ENCODE measurements at regions not wholly inside any gene's neighbourhood (a gene's known extent, or its start where the extent isn't known, plus 50 kb on each side); places are given as distances from the start of the nearest gene placed in this dataset.

- H3K4me3 ChIP-seq (ENCODE audit: low read length in 2 of 2), result no peak overlapping the region
- H3K4me1 ChIP-seq (ENCODE audit: control insufficient read depth, insufficient read depth, low read length), result no peaks in the 10 kb centered on the region
- H3K9ac ChIP-seq (ENCODE audit: low read length in 2 of 2), result no peak overlapping the region
- no peaks in the 10 kb centered on the region for H3K36me3 ChIP-seq (ENCODE audit: control insufficient read depth in 2 of 2, insufficient read depth in 2 of 2, low read length in 2 of 2)
- no peaks in the 10 kb centered on the region for H3K27me3 ChIP-seq (ENCODE audit: control insufficient read depth in 1 of 2, insufficient read depth in 2 of 2, low read length in 2 of 2)
- no peaks in the 10 kb centered on the region for H3K9me3 ChIP-seq (ENCODE audit: control insufficient read depth in 2 of 2, low read length in 2 of 2)
- H3K27ac ChIP-seq (ENCODE audit: low read length), result no peak overlapping the region
These were observed 224.4 kb upstream of the MBL2 start for GRCh38 chr10:52997007-52997406.

GRCh38 chr10:52994370-52994769 lies 221.8 kb upstream of the MBL2 start:
- Histone ChIP-seq H3K27me3 (ENCODE audit: control insufficient read depth in 1 of 2, insufficient read depth in 2 of 2, low read length in 2 of 2) (no peaks in the 10 kb centered on the region), H3K9me3 (ENCODE audit: control insufficient read depth in 2 of 2, low read length in 2 of 2) (no peaks in the 10 kb centered on the region), H3K9ac (ENCODE audit: low read length in 2 of 2) (no peak overlapping the region), H3K4me1 (ENCODE audit: control insufficient read depth, insufficient read depth, low read length) (no peaks in the 10 kb centered on the region), H3K27ac (ENCODE audit: low read length) (no peak overlapping the region), H3K36me3 (ENCODE audit: control insufficient read depth in 2 of 2, insufficient read depth in 2 of 2, low read length in 2 of 2) (no peaks in the 10 kb centered on the region), H3K4me3 (ENCODE audit: low read length in 2 of 2) (no peak overlapping the region)

GRCh38 chr10:52993109-52993508 lies 220.5 kb upstream of the MBL2 start:
- no peaks in the 10 kb centered on the region for H3K36me3 ChIP-seq (ENCODE audit: control insufficient read depth in 2 of 2, insufficient read depth in 2 of 2, low read length in 2 of 2)
- no peaks in the 10 kb centered on the region for H3K9me3 ChIP-seq (ENCODE audit: control insufficient read depth in 2 of 2, low read length in 2 of 2)
- no peak overlapping the region for H3K27ac ChIP-seq (ENCODE audit: low read length)
- H3K27me3 ChIP-seq (ENCODE audit: control insufficient read depth in 1 of 2, insufficient read depth in 2 of 2, low read length in 2 of 2), result no peaks in the 10 kb centered on the region
- no peak overlapping the region for H3K4me3 ChIP-seq (ENCODE audit: low read length in 2 of 2)
- no peak overlapping the region for H3K9ac ChIP-seq (ENCODE audit: low read length in 2 of 2)
- H3K4me1 ChIP-seq (ENCODE audit: control insufficient read depth, insufficient read depth, low read length), result no peaks in the 10 kb centered on the region

- no peaks in the 10 kb centered on the region for H3K9me3 ChIP-seq (ENCODE audit: control insufficient read depth in 2 of 2, low read length in 2 of 2)
- no peak overlapping the region for H3K4me3 ChIP-seq (ENCODE audit: low read length in 2 of 2)
- H3K9ac ChIP-seq (ENCODE audit: low read length in 2 of 2), result no peak overlapping the region
- no peaks in the 10 kb centered on the region for H3K4me1 ChIP-seq (ENCODE audit: control insufficient read depth, insufficient read depth, low read length)
- no peaks in the 10 kb centered on the region for H3K36me3 ChIP-seq (ENCODE audit: control insufficient read depth in 2 of 2, insufficient read depth in 2 of 2, low read length in 2 of 2)
- H3K27me3 ChIP-seq (ENCODE audit: control insufficient read depth in 1 of 2, insufficient read depth in 2 of 2, low read length in 2 of 2), result no peaks in the 10 kb centered on the region
- H3K27ac ChIP-seq (ENCODE audit: low read length), result no peak overlapping the region
These were observed 220.0 kb upstream of the MBL2 start for GRCh38 chr10:52992567-52992966.

GRCh38 chr10:52988923-52989322 lies 216.3 kb upstream of the MBL2 start:
- no peak overlapping the region for H3K27ac ChIP-seq (ENCODE audit: low read length)
- no peaks in the 10 kb centered on the region for H3K36me3 ChIP-seq (ENCODE audit: control insufficient read depth in 2 of 2, insufficient read depth in 2 of 2, low read length in 2 of 2)
- no peaks in the 10 kb centered on the region for H3K9me3 ChIP-seq (ENCODE audit: control insufficient read depth in 2 of 2, low read length in 2 of 2)
- no peaks in the 10 kb centered on the region for H3K4me1 ChIP-seq (ENCODE audit: control insufficient read depth, insufficient read depth, low read length)
- H3K9ac ChIP-seq (ENCODE audit: low read length in 2 of 2), result no peak overlapping the region
- H3K27me3 ChIP-seq (ENCODE audit: control insufficient read depth in 1 of 2, insufficient read depth in 2 of 2, low read length in 2 of 2), result no peaks in the 10 kb centered on the region
- H3K4me3 ChIP-seq (ENCODE audit: low read length in 2 of 2), result no peak overlapping the region

GRCh38 chr10:52986125-52986524 lies 213.5 kb upstream of the MBL2 start:
- Histone ChIP-seq H3K27me3 (ENCODE audit: control insufficient read depth in 1 of 2, insufficient read depth in 2 of 2, low read length in 2 of 2) (no peaks in the 10 kb centered on the region), H3K36me3 (ENCODE audit: control insufficient read depth in 2 of 2, insufficient read depth in 2 of 2, low read length in 2 of 2) (no peaks in the 10 kb centered on the region), H3K9ac (ENCODE audit: low read length in 2 of 2) (no peak overlapping the region), H3K9me3 (ENCODE audit: control insufficient read depth in 2 of 2, low read length in 2 of 2) (no peaks in the 10 kb centered on the region), H3K27ac (ENCODE audit: low read length) (no peak overlapping the region), H3K4me1 (ENCODE audit: control insufficient read depth, insufficient read depth, low read length) (no peaks in the 10 kb centered on the region), H3K4me3 (ENCODE audit: low read length in 2 of 2) (no peak overlapping the region)

- H3K4me1 ChIP-seq (ENCODE audit: control insufficient read depth, insufficient read depth, low read length), result no peaks in the 10 kb centered on the region
- no peak overlapping the region for H3K9ac ChIP-seq (ENCODE audit: low read length in 2 of 2)
- no peak overlapping the region for H3K27ac ChIP-seq (ENCODE audit: low read length)
- no peaks in the 10 kb centered on the region for H3K9me3 ChIP-seq (ENCODE audit: control insufficient read depth in 2 of 2, low read length in 2 of 2)
- no peaks in the 10 kb centered on the region for H3K27me3 ChIP-seq (ENCODE audit: control insufficient read depth in 1 of 2, insufficient read depth in 2 of 2, low read length in 2 of 2)
- H3K36me3 ChIP-seq (ENCODE audit: control insufficient read depth in 2 of 2, insufficient read depth in 2 of 2, low read length in 2 of 2), result no peaks in the 10 kb centered on the region
- H3K4me3 ChIP-seq (ENCODE audit: low read length in 2 of 2), result no peak overlapping the region
These were observed 211.6 kb upstream of the MBL2 start for GRCh38 chr10:52984169-52984568.

GRCh38 chr10:52979295-52979990 lies 206.9 kb upstream of the MBL2 start:
- Histone ChIP-seq H3K27me3 (ENCODE audit: control insufficient read depth in 1 of 2, insufficient read depth in 2 of 2, low read length in 2 of 2) (no peaks in the 10 kb centered on the region), H3K9me3 (ENCODE audit: control insufficient read depth in 2 of 2, low read length in 2 of 2) (no peaks in the 10 kb centered on the region), H3K4me3 (ENCODE audit: low read length in 2 of 2) (no peak overlapping the region), H3K36me3 (ENCODE audit: control insufficient read depth in 2 of 2, insufficient read depth in 2 of 2, low read length in 2 of 2) (no peaks in the 10 kb centered on the region), H3K4me1 (ENCODE audit: control insufficient read depth, insufficient read depth, low read length) (no peaks in the 10 kb centered on the region), H3K27ac (ENCODE audit: low read length) (no peak overlapping the region), H3K9ac (ENCODE audit: low read length in 2 of 2) (no peak overlapping the region)

- Histone ChIP-seq H3K4me1 (ENCODE audit: control insufficient read depth, insufficient read depth, low read length) (no peaks in the 10 kb centered on the region), H3K27me3 (ENCODE audit: control insufficient read depth in 1 of 2, insufficient read depth in 2 of 2, low read length in 2 of 2) (no peaks in the 10 kb centered on the region), H3K9ac (ENCODE audit: low read length in 2 of 2) (no peak overlapping the region)
These were observed 205.0 kb upstream of the MBL2 start for GRCh38 chr10:52977581-52977980.

GRCh38 chr10:52967806-52968795 lies 195.5 kb upstream of the MBL2 start:
- Histone ChIP-seq H3K4me1 (ENCODE audit: control insufficient read depth, insufficient read depth, low read length) (no peaks in the 10 kb centered on the region), H3K27ac (ENCODE audit: low read length) (no peak overlapping the region), H3K36me3 (ENCODE audit: control insufficient read depth in 2 of 2, insufficient read depth in 2 of 2, low read length in 2 of 2) (no peaks in the 10 kb centered on the region), H3K27me3 (ENCODE audit: control insufficient read depth in 1 of 2, insufficient read depth in 2 of 2, low read length in 2 of 2) (no peaks in the 10 kb centered on the region), H3K4me3 (ENCODE audit: low read length in 2 of 2) (no peak overlapping the region), H3K9me3 (ENCODE audit: control insufficient read depth in 2 of 2, low read length in 2 of 2) (no peaks in the 10 kb centered on the region), H3K9ac (ENCODE audit: low read length in 2 of 2) (no peak overlapping the region)

More at GRCh38 chr10:52977581-52977980, 205.0 kb upstream of the MBL2 start:
- Histone ChIP-seq H3K27ac (ENCODE audit: low read length) (no peak overlapping the region), H3K36me3 (ENCODE audit: control insufficient read depth in 2 of 2, insufficient read depth in 2 of 2, low read length in 2 of 2) (no peaks in the 10 kb centered on the region), H3K4me3 (ENCODE audit: low read length in 2 of 2) (no peak overlapping the region), H3K9me3 (ENCODE audit: control insufficient read depth in 2 of 2, low read length in 2 of 2) (no peaks in the 10 kb centered on the region)

- Histone ChIP-seq H3K4me1 (ENCODE audit: control insufficient read depth, insufficient read depth, low read length) (no peaks in the 10 kb centered on the region), H3K9me3 (ENCODE audit: control insufficient read depth in 2 of 2, low read length in 2 of 2) (no peaks in the 10 kb centered on the region), H3K9ac (ENCODE audit: low read length in 2 of 2) (no peak overlapping the region), H3K36me3 (ENCODE audit: control insufficient read depth in 2 of 2, insufficient read depth in 2 of 2, low read length in 2 of 2) (no peaks in the 10 kb centered on the region), H3K27me3 (ENCODE audit: control insufficient read depth in 1 of 2, insufficient read depth in 2 of 2, low read length in 2 of 2) (no peaks in the 10 kb centered on the region), H3K27ac (ENCODE audit: low read length) (no peak overlapping the region), H3K4me3 (ENCODE audit: low read length in 2 of 2) (no peak overlapping the region)
These were observed 194.3 kb upstream of the MBL2 start for GRCh38 chr10:52966904-52967303.

All from stomach smooth muscle (tissue), 2 donors.